Neural cell (in vitro differentiated cells): ENCODE measurements at regions not wholly inside any gene's neighbourhood (a gene's known extent, or its start where the extent isn't known, plus 50 kb on each side); places are given as distances from the start of the nearest gene placed in this dataset.

Experiments
- H2AFZ ChIP-seq: fragments of 200-600, 300-800 bp; sonication (generic), shearing (Covaris generic); 2 replicates; pipeline ENCODE4 v1.6.0; 2014; ENCODE audit warnings: low read depth, mild to moderate bottlenecking, antibody characterized with exemption, low read length, moderate library complexity
- H3F3A ChIP-seq: fragments of 200-600 bp; shearing (Covaris generic); 2 replicates; pipeline ENCODE4 v1.6.1; 2016; ENCODE audit warnings: mild to moderate bottlenecking, moderate library complexity, mixed read lengths, antibody characterized with exemption, low read length; ENCODE audit not compliant: insufficient read depth, poor library complexity, severe bottlenecking
- H3K27ac ChIP-seq: fragments of 200-600, 300-800 bp; sonication (generic), shearing (Covaris generic); 2 replicates; pipeline ENCODE4 v1.5.1; 2014; ENCODE audit warnings: mild to moderate bottlenecking, low read length, moderate library complexity
- H3K27me3 ChIP-seq: fragments of 300-800, 200-600 bp; sonication (generic), shearing (Covaris generic); 2 replicates; pipeline ENCODE4 v1.6.0; 2014; ENCODE audit warnings: mild to moderate bottlenecking, low read depth, low read length, moderate library complexity; ENCODE audit not compliant: insufficient read depth
- H3K36me3 ChIP-seq: fragments of 300-800, 200-600 bp; sonication (generic), shearing (Covaris generic); 2 replicates; pipeline ENCODE4 v1.5.1; 2014; ENCODE audit warnings: mild to moderate bottlenecking, antibody characterized with exemption, low read length, moderate library complexity; ENCODE audit not compliant: insufficient read depth
- H3K4me2 ChIP-seq: fragments of 300-800, 200-600 bp; sonication (generic), shearing (Covaris generic); 2 replicates; pipeline ENCODE4 v1.6.0; 2014; ENCODE audit warnings: mild to moderate bottlenecking, low read length
- H3K4me3 ChIP-seq: fragments of 300-800, 200-600 bp; sonication (generic), shearing (Covaris generic); 2 replicates; pipeline ENCODE4 v1.5.1; 2014; ENCODE audit warnings: mild to moderate bottlenecking, low read length, moderate library complexity
- H3K79me2 ChIP-seq: fragments of 200-600 bp; shearing (Covaris generic); replicated peaks from 2 replicates; pipeline ENCODE4 v1.6.0; 2014; ENCODE audit warnings: mild to moderate bottlenecking, low read length, moderate library complexity; ENCODE audit not compliant: insufficient read depth
- H3K9ac ChIP-seq: fragments of 300-800, 200-600 bp; sonication (generic), shearing (Covaris generic); 2 replicates; pipeline ENCODE4 v1.6.1; 2016; ENCODE audit warnings: mild to moderate bottlenecking, low read length, mixed read lengths
- H3K9me2 ChIP-seq: fragments of 200-600 bp; shearing (Covaris generic); 2 replicates; pipeline ENCODE4 v1.6.1; 2016; ENCODE audit warnings: mild to moderate bottlenecking, low read length, mixed read lengths; ENCODE audit not compliant: insufficient read depth
- H3K9me3 ChIP-seq: fragments of 200-600, 300-800 bp; sonication (generic), shearing (Covaris generic); 2 replicates; pipeline ENCODE4 v1.6.1; 2016; ENCODE audit warnings: mild to moderate bottlenecking, mixed run types, low read length, moderate library complexity, mixed read lengths
- H4K20me1 ChIP-seq: fragments of 200-600 bp; shearing (Covaris generic); 2 replicates; pipeline ENCODE4 v1.6.1; 2016; ENCODE audit warnings: mild to moderate bottlenecking, mixed run types; ENCODE audit not compliant: insufficient read depth
- CTCF ChIP-seq: fragments of 450-650 bp; IDR thresholded peaks from 2 replicates; pipeline ENCODE4 v1.5.1; 2014; ENCODE audit warnings: antibody characterized with exemption, mild to moderate bottlenecking, moderate library complexity; ENCODE audit not compliant: poor library complexity, severe bottlenecking
- EP300 ChIP-seq: fragments of 450-650 bp; conservative IDR thresholded peaks from 2 replicates; pipeline ENCODE4 v1.6.1; 2014; ENCODE audit warnings: antibody characterized with exemption, mild to moderate bottlenecking, moderate library complexity; ENCODE audit not compliant: poor library complexity, severe bottlenecking
- EZH2 ChIP-seq: fragments of 200-600, 300-800 bp; shearing (Covaris generic), sonication (generic); IDR thresholded peaks from 2 replicates; pipeline ENCODE4 v1.6.1; 2014; ENCODE audit warnings: antibody characterized with exemption, low read length, borderline replicate concordance, mild to moderate bottlenecking; ENCODE audit not compliant: insufficient read depth, poor library complexity, severe bottlenecking
- MXI1 ChIP-seq: fragments of 450-650 bp; conservative IDR thresholded peaks from 2 replicates; pipeline ENCODE4 v1.6.1; 2014; ENCODE audit warnings: antibody characterized with exemption, mild to moderate bottlenecking; ENCODE audit not compliant: poor library complexity, severe bottlenecking
- POLR2AphosphoS5 ChIP-seq: IDR thresholded peaks from 2 replicates; pipeline ENCODE4 v1.6.1; 2012
- RAD21 ChIP-seq: fragments of 450-650 bp; conservative IDR thresholded peaks from 2 replicates; pipeline ENCODE4 v1.6.1; 2014; ENCODE audit warnings: antibody characterized with exemption, mild to moderate bottlenecking, moderate library complexity
- REST ChIP-seq: IDR thresholded peaks from 2 replicates; pipeline ENCODE4 v1.6.1; 2012; ENCODE audit warnings: borderline replicate concordance
- SMC3 ChIP-seq: fragments of 450-650 bp; conservative IDR thresholded peaks from 2 replicates; pipeline ENCODE4 v1.6.1; 2014; ENCODE audit warnings: antibody characterized with exemption, mild to moderate bottlenecking, moderate library complexity; ENCODE audit not compliant: poor library complexity
- TAF1 ChIP-seq: IDR thresholded peaks from 2 replicates; pipeline ENCODE4 v1.6.1; 2012; ENCODE audit warnings: low read depth

GRCh38 chr15:47409038-47409437, 308.3 kb upstream of the SEMA6D start:
- no peaks in the 10 kb centered on the region for H3K27me3 ChIP-seq
- H3K4me2 ChIP-seq, result no peak overlapping the region
- H4K20me1 ChIP-seq, result no peaks in the 10 kb centered on the region
- peaks cover 10% of the 10 kb centered on the region for H3K79me2 ChIP-seq
- no peak overlapping the region for H3K9ac ChIP-seq
- no peaks in the 10 kb centered on the region for H3K36me3 ChIP-seq
- no peaks in the 10 kb centered on the region for H3F3A ChIP-seq
- H3K4me3 ChIP-seq, result no peak overlapping the region
- no peaks in the 10 kb centered on the region for H3K9me3 ChIP-seq
- no peak overlapping the region for H2AFZ ChIP-seq
- H3K9me2 ChIP-seq, result no peaks in the 10 kb centered on the region
- H3K27ac ChIP-seq, result no peak overlapping the region
- TF ChIP-seq SMC3 (no peak), EP300 (no peak), CTCF (no peak), POLR2AphosphoS5 (no peak), TAF1 (no peak), MXI1 (no peak), REST (no peak), EZH2 (no peak), RAD21 (no peak)

GRCh38 chr15:47409600-47409999, 307.7 kb upstream of the SEMA6D start:
- Histone ChIP-seq H3K36me3 (no peaks in the 10 kb centered on the region), H2AFZ (no peak overlapping the region), H3K9me2 (no peaks in the 10 kb centered on the region), H3F3A (no peaks in the 10 kb centered on the region), H3K79me2 (peaks cover 5% of the 10 kb centered on the region), H3K9ac (no peak overlapping the region), H3K27ac (no peak overlapping the region), H3K4me3 (no peak overlapping the region), H3K27me3 (no peaks in the 10 kb centered on the region), H3K4me2 (no peak overlapping the region), H3K9me3 (no peaks in the 10 kb centered on the region), H4K20me1 (no peaks in the 10 kb centered on the region)
- TF ChIP-seq TAF1 (no peak), POLR2AphosphoS5 (no peak), CTCF (no peak), SMC3 (no peak), RAD21 (no peak), MXI1 (no peak), REST (no peak)
